Activated CD4-positive, alpha-beta T cell treated with anti-CD3 and anti-CD28 coated beads, Interleukin-2, Interleukin-4, amounts not matched to agents 100 ng/mL and 50 ng/mL, durations not matched to agents 16 hours and 8 hours (primary cell): ENCODE measurements at regions not wholly inside any gene's neighbourhood (a gene's known extent, or its start where the extent isn't known, plus 50 kb on each side); places are given as distances from the start of the nearest gene placed in this dataset.
A peak's percentile ranks its signal among the peaks of the same experiment; 100 is the strongest.

ENCODE experiments used
- DNase-seq: peaks from one replicate; pipeline ENCODE4 v3.0.0-alpha.2; 2020; ENCODE audit warnings: low spot score

DNA sequence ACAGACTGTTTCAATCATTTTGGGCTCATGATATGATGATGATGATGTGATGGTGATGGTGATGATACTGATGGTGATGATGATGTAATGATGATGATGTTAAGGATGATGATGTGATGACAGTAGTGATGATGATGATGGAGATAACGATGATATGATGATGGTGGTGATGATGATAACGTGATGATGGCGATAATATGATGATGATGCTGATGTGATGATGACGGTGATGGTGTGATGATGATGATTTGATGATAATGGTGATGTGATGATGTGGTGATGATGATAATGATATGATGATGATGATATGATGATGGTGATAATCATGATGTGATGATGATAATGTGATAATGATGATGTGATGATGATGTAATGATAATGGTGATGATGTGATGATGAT, 612.6 kb downstream of the AACS start:
- DNase-seq, result no peak

DNA sequence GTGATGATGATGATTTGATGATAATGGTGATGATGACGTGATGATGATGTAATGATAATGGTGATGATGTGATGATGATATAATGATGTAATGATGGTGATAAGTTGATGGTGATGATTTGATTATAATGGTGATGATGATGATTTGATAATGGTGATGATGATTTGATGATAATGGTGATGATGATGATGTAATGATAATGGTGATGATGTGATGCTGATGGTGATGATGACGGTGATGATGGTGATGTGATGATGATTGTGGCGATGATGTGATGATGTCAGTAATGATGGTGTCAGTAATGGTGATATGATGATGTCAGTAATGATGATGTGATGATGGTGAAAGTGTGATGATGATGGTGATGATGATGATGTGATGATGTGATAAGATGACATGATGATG, 613.4 kb downstream of the AACS start:
- no peak for DNase-seq

DNA sequence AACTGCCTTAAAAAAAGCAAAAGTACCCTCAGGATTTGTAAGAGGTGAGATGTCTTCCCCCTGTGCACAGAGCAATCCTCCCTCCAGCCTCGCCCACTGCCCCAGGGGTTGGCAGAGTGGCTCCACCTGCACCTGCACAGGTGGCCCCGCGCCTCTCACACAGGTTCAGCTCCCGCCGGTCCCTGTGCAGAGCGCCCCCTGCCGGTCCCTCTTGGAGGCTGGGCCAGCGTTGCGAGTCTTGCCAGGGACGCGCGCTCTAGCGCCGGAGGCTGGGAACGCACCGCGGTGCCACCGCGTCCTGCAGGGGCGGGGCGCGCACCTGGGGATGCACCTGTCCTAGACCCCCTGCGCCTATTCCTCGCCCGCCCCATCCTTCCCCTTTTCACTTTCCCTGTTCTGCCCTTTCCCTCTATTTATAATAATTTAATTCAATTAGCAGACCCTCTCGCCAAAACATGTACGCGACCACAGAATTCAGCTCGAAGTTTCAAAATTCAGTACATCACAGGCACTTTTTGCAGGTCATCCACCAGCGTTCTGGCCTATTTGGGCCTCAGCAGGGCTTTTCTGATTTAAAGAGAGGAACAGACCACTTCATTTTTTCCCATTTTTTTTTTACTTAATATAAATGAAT, 618.6 kb downstream of the AACS start:
- DNase-seq, result peak; percentile 53

DNA sequence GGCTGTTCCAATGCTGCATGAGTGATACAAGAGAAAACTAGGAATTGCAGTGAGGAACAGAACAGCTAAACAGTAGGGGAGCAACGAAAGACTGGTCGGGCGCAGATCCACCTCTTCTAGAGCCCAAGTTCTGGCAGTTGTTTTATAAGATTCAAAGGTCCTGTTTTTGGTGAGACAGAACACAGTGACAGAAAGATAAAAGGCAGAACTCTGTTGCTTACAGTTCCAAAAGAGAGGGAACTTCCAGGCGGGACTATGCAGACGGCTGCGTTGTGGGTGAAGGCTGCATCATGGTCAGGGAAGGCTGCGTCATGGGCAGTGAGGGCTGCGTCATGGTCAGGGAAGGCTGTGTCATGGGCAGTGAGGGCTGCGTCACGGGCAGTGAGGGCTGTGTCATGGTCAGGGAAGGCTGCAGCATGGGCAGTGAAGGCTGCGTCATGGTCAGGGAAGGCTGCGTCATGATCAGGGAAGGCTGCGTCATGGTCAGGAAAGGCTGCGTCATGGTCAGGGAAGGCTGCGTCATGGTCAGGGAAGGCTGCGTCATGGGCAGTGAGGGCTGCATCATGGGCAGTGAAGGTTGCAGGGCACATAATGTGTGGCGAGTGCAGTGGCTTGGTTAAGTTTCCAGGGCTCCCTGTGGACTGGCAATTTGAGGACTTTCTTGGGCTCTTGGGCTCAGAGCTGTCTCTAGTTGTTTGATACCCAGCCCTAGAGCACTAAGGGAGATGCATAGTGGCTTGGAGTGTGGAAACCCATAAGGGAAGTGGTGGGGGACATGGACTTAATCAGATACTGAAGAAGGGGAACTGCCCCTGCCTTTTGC, 619.9 kb downstream of the AACS start:
- DNase-seq, result no peak

DNA sequence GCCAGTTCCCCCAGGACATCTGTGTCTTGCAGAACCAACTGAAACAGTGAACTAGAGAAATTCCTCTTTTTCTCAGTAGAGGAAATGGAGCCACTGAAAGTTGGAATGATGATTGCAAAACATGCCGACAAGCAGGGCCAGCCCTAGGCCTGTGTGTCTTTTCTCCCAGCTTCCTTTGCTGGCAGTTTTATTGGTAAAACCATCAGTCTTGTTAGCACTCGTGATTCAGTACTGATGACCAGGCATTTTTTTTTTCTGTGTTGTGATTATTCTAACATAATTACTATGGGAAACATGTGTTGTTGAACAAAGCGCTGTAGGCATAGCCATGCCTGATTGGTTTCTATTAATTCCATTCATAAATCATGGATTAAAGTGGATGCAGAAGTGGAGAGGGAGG, 620.7 kb downstream of the AACS start:
- no peak for DNase-seq

DNA sequence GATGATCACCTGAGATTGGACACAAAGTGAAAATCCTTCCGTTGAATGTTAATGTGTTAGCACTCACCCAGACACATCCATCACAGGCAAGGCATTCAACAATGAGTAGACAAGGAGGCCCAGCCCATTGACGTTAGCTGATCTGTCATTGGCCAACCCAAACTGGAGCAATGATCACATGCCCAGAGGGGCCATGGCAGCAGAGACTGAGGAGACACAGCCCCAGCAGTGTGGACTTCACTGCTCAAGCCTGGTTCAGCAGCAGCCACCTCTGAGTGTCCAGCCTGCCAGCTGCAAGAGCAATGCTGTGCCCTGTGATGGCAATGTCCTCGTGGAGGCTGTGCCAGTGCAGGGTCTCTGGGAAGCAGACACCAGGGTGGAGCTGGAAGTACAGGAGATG, 622.2 kb downstream of the AACS start:
- no peak for DNase-seq

DNA sequence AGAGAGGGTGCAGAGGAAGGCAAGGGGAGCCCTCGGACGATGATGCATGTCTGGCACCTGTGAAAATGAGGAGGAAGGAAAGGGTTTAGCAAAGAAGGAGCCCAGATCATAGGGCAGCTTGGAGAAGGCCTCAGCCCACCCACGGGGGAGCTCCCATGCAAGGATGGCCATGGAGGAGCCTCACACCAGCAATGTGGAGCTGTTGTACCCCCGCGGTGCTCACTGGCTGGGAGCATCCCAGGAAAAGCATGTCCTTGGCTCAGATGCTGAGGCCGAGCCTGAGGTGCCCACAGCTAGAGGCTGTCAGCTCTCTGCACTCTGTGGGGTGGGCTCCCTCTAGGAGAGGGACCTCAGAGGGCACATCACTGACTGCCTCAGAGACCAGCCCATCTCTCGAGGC, 622.6 kb downstream of the AACS start:
- DNase-seq, result no peak

DNA sequence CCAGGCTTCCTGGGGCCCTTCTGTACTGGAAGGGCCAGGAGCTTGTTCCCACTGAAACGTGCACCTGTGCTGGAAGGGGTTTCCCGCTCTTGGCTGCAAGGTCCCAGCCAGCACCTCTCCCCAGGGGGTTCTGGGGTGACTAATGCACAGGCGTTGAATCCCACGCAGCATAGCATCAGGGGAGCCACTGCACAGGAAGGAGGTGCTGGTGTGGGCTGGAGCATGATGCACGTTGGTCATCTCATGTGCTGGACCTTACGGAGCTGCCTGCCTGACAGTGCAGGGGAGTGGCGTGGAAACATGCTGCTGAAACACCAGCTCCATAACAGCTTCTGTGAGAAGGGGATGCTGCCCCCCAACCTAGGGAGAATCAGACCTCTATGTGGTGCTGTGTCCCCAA, 623.0 kb downstream of the AACS start:
- no peak for DNase-seq

DNA sequence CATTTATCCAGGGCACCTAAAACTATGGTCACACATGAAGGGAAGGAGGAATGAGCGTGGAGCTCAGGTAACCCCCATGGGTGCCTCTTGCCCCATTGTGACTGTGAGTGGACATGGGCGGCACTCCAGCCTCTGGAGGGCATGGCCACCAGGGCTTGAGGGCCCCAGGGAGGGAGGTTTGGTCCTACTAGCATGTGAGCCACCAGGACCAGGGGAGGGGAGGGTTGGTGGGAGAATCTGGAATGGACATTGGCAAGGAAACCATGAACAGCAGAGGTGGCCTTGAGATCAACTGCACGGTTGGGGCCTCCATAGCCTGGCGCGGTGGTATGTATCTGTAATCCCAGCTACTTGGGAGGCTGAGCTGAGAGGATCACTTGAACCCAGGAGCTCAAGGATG, 623.6 kb downstream of the AACS start:
- no peak for DNase-seq

DNA sequence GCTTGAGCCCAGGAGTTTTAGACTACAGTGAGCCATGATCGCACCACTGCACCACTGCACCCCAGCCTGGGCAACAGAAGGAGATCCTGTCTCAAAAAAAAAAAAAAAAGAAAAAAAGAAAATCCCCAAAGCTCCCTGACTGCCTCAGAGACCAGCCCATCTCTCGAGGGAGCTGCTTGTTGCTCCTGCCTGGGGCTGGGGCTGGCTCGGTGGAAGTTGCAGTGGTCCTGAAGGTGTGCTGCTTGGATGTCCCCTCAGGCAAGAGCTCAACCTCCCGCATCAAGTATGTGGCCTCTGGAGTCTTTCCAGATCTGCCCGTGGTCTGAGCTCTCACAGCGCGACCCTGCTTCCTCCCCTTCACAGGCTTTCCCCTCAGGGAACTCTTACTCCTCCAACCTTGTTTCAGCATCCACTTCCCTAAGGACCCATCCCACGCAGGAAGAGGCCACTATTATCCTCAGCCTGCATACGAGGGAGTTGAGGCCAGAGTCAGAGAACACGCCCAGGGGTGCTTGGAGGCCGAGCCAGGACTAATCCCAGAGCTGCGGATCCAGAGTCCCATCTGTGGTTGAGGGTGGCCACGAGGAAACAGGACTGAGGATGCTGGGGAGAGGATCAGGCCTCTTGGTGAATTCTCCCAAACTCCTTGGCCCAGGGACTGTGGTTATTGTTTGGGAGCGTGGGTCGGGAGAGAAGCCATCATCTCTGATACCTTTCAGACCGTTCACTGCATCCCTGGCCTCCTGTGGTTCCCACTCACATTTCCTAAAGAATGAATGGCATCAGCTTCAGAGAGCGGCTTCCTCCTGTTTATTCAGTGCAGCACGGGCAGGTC, 624.6 kb downstream of the AACS start:
- DNase-seq, result no peak

DNA sequence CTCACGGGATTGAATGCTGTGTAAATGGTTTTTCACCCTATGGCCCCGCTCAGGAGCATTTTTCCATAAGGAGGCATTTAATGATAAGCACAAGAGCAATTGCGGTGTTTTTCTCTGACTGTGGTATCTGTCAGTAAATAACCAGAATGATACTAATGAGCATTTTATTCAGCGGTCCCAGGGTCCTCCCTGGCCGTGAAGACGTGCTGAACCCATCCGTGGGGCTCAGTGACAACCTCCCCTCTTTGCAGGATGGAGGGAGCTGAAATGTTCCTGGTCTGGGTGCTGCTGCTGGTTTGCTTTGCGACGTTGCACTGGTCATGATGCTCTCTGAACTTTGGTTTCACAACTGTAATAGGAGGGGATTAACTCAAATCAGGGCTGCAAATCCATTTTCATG, 625.6 kb downstream of the AACS start:
- no peak for DNase-seq

DNA sequence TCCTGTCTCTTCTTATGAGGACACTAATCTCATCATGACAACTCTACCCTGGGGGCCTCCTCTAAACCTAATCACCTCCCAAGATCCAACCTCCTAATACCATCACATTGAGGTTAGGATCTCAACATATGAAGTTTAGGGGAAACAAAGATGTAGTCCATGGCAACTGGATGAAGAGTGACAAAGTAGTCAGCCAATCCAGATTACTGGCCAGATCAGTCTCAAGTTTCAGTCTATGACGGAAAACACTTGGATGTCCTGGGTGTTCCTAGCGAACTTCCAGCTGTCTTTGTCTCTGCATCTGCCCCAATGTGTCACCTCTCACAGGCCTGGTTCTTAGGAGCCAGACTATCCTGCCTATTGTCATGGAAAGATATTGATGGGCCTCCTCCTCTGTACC, 630.8 kb downstream of the AACS start:
- no peak for DNase-seq

DNA sequence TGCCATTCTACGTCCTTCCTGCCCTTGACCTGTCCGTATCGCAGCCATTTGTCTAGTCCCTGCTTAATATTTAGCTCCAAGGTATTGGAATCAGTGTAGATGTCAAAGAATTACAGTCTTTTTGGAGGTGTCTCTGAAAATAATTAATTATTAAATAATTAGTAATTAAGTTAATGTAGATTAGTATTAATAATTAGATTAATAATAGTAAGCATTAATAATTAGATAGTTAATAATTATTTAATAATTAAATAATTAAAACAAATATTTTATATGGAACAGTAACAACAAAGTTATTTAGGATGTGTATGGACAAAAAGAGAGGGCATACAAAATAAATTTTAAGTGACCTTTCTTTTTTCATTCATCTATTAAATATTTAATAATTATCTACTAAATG, 639.6 kb downstream of the AACS start:
- DNase-seq, result no peak

DNA sequence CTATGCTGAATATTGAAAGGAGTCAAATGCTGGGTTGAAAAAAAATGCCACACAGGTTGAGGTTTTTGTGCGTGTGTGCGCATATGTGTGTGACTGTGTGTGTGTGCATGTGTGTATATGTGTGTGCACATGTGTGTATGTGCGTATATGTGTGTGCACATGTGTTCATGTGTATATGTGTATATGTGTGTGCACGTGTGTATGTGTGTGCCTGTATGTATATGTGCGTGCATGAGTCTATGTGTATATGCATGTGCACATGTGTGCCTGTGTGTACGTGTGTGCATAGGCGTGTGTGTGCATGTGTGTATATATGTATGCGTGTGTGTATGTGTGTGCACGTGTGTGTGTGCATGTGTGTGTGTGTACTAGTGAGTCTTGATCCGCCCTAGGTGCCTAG, 655.7 kb downstream of the AACS start:
- DNase-seq, result no peak

DNA sequence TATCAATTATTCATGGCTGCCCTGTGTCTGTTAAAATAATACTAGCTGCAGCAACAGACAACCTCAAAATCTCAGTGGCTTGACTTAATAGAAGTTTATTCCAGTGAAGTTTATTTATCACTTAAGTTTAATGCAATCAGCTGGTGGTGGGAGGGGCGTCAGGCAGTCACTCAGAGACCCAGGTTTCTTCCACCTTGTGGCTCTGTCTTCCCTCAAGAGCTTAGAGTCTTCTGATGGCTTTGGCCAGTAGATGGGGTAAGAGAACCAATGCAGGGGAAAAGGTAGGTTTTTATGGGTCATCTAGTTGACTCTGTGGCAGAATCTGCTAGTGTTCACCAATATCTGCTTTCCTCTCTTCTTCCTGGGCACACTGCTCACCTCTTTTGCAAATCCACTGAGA, 668.9 kb downstream of the AACS start:
- no peak for DNase-seq

DNA sequence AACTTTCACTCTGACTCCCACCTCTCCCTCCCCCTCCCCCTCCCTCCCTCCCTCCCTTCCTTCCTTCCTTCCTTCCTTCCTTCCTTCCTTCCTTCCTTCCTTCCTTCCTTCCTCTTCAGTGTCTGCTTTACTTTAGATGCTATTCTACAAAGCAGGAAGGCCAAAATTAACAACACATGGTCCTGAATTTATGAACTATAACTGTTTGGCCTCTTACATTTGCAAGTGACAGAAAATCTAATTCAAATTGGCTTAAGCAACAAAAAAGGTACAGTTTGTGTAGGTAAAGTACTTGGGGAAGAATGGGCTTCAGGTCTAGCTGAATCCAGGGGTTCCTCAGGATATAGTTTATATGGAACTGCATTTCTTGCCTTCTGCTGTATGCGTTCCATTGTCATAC, 673.0 kb downstream of the AACS start:
- no peak for DNase-seq

DNA sequence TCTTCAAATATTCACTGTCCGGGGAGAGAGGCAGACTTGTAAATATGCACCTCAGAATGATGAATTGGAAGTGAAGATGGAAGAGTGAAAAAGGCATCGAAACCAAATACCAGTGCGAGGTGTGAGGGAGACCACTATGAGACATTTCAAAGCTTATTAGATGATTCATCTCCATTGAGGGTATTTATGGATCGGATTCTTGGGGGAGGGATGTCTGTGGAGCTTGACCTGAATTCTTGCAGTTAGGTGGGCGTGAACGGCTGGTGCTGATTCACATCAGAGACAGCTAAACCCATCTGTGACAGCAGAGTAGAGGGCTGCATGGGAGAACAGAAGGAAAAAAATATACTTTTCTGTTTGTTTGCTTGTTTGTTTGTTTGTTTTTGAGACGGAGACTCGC, 677.2 kb downstream of the AACS start:
- no peak for DNase-seq

DNA sequence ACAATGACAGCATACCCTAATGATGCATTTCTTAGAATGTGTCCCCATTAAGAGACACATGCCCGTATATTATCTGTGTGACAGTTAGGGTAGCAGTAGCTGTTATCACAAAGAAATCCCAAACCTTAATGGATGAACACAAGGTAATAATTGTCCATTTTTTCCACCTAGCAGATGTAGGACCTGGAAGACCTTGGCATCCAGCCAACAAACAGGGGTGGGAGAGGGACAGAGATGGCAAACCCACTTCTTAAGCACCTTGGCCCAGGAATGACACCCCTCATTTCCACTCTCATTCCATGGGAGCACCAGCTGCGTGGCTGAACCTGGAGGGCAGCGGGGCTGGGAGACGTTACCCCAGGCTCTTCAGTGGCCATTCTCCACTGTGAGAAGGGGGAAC, 679.0 kb downstream of the AACS start:
- no peak for DNase-seq

DNA sequence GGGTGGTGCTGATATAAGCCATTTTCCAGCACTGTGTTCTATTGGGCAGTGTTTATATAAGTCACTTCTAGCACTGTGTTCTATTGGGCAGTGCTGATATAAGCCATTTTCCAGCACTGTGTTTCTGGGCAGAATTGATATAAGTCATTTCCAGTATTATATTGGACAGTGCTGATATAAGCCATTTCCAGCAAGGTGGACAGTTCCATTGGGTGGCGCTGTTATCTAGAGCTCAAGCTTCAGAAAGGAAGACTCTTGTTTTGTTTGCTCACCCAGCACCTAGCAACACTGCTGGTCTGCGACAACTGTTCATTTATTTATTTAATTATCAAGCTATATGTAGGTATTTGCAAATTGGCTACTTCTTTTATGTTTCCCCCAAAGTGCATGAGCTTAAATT, 690.3 kb downstream of the AACS start:
- DNase-seq, result no peak

DNA sequence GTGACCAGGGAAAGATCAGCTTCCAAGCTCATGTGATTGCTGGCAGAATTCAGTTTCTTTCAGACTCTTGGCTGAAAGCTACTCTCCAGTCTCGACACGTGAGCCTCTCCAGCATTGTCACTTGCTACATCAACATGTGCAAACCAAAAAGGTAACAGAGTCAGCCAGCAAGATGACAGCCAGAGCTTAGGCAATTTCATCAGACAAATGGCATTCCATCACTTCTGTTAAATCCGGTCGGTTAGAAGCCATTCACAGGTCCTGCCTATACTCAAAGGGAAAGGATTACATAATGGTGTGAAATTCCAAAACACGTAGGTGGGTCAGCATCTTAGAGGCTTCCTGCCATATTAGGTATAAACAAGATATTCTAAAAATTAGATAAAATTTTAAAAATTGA, 700.9 kb downstream of the AACS start:
- no peak for DNase-seq

DNA sequence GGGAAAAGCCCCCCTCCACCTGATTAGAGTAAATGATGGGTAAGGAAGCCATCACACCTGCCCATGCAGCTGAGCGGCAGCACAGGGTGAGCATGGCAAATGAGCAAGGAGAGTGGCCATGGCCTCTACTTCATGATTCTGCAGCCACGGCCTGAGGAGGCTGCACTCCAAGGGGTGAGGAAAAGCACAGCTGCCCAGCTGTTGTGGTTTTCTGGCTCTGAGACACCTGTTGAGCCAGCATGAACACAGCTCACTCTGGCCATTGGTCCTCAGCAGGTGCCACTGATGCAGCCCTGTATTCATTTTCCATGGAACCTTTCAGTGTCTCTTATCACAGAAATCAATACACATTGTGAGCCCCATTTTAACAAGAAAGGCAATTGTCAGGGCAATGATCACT, 707.2 kb downstream of the AACS start:
- no peak for DNase-seq

DNA sequence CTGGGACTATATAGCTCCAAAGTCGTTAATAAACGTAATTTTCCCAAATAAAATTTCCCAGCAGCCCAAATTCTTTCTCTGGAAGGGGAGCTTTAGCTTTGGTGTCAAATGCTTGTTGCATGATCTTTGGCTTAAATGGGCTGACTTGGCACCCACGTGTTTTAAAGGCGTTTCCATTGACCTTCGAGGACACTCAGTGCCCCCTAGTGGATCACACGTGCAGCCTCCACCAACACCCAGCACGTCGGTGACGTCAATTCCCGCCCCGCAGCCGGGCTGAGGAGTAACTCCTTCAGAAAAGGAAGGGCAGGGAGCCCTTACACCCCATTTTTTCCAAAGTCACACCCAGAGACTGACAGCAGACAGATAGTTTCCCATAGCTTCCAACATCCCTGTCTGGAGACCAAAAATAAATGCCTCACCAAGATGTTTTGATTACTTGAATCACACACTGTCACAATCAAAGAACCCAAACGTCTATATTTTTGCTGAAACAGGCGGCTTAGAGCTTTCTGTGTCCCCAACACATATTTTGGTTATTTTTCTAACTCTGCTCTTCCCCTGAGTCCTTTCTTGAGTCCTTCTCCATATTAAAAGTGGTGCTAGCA, 707.9 kb downstream of the AACS start:
- DNase-seq, result peak; percentile 46

DNA sequence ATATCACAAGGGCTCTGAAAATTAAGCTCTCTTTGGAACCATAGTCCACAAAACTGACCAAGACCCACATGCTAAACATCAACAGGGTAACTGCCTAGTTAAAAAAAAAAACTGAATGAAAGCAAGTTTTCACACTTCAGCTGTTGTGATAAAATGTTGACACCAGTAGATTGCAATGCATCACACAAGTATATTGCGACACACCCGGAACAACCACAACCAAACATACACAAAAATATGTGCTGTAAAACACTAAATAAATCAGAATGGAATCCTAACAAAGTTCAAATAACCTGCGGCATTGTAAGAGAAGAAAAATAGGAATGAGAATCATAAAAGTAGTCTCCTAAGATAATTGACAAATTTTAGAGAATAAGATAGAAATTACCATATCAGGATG, 710.3 kb downstream of the AACS start:
- no peak for DNase-seq
